HEK293 (cell line): ENCODE measurements at regions not wholly inside any gene's neighbourhood (a gene's known extent, or its start where the extent isn't known, plus 50 kb on each side); places are given as distances from the start of the nearest gene placed in this dataset.
"Not testable (repeated sequence)": the region's sequence is repeated elsewhere in the genome, so short reads cannot be mapped to it uniquely, and the experiment has no call there.

Experiments
- PBX3 ChIP-seq: sonication (generic); formaldehyde crosslinking; IDR thresholded peaks from 2 replicates; pipeline ENCODE4 v1.8.1; 2022; ENCODE audit warnings: mild to moderate bottlenecking, moderate library complexity, missing genetic modification reagents
- REST ChIP-seq: fragments of 450-650 bp; formaldehyde crosslinking; IDR thresholded peaks from 2 replicates; pipeline ENCODE4 v1.5.1; 2016; ENCODE audit warnings: missing biosample characterization, missing genetic modification characterization
- SETDB1 ChIP-seq: IDR thresholded peaks from one replicate; pipeline ENCODE4 v1.6.1; 2017; ENCODE audit warnings: mild to moderate bottlenecking, low read length, moderate library complexity, mixed read lengths; ENCODE audit not compliant: insufficient read length
- YY1 ChIP-seq: fragments of 450-650 bp; formaldehyde crosslinking; IDR thresholded peaks from 2 replicates; pipeline ENCODE4 v1.5.1; 2018; ENCODE audit warnings: missing biosample characterization, missing genetic modification characterization
- ZNF10 ChIP-seq: fragments of 450-650 bp; formaldehyde crosslinking; IDR thresholded peaks from 2 replicates; pipeline ENCODE4 v1.5.1; 2017; ENCODE audit warnings: missing biosample characterization, missing genetic modification characterization
- ZNF114 ChIP-seq: fragments of 450-650 bp; formaldehyde crosslinking; IDR thresholded peaks from 2 replicates; pipeline ENCODE4 v1.5.0; 2017; ENCODE audit warnings: missing biosample characterization, missing genetic modification characterization
- ZNF398 ChIP-seq: fragments of 450-650 bp; formaldehyde crosslinking; IDR thresholded peaks from 2 replicates; pipeline ENCODE4 v1.5.1; 2017; ENCODE audit warnings: missing biosample characterization, missing genetic modification characterization
- ZNF560 ChIP-seq: fragments of 450-650 bp; formaldehyde crosslinking; IDR thresholded peaks from 2 replicates; pipeline ENCODE4 v1.5.1; 2017; ENCODE audit warnings: missing biosample characterization, missing genetic modification characterization, borderline replicate concordance
- ZNF777 ChIP-seq: fragments of 450-650 bp; formaldehyde crosslinking; IDR thresholded peaks from 2 replicates; pipeline ENCODE4 v1.5.1; 2017; ENCODE audit warnings: missing biosample characterization, missing genetic modification characterization, borderline replicate concordance
- TF ChIP-seq, protein P1 (sequence below): fragments of 450-650 bp; formaldehyde crosslinking; IDR thresholded peaks from 2 replicates; pipeline ENCODE4 v1.5.1; 2016; ENCODE audit warnings: missing biosample characterization, missing genetic modification characterization
- TF ChIP-seq, protein P2 (sequence below): fragments of 450-650 bp; formaldehyde crosslinking; IDR thresholded peaks from 2 replicates; pipeline ENCODE4 v1.5.1; 2017; ENCODE audit warnings: missing biosample characterization, missing genetic modification characterization

GRCh38 chr7:46594831-46595230 is 673.8 kb upstream of the IGFBP3 start:
- TF ChIP-seq ZNF10; ZNF777 (tag by site-specific recombination); SETDB1; REST (tag by site-specific recombination); ZNF560; PBX3 (CRISPR knock-in tag); ZNF398 (tag by site-specific recombination); YY1 (tag by site-specific recombination); ZNF114: not testable (repeated sequence)
- TF ChIP-seq, protein P1, sequence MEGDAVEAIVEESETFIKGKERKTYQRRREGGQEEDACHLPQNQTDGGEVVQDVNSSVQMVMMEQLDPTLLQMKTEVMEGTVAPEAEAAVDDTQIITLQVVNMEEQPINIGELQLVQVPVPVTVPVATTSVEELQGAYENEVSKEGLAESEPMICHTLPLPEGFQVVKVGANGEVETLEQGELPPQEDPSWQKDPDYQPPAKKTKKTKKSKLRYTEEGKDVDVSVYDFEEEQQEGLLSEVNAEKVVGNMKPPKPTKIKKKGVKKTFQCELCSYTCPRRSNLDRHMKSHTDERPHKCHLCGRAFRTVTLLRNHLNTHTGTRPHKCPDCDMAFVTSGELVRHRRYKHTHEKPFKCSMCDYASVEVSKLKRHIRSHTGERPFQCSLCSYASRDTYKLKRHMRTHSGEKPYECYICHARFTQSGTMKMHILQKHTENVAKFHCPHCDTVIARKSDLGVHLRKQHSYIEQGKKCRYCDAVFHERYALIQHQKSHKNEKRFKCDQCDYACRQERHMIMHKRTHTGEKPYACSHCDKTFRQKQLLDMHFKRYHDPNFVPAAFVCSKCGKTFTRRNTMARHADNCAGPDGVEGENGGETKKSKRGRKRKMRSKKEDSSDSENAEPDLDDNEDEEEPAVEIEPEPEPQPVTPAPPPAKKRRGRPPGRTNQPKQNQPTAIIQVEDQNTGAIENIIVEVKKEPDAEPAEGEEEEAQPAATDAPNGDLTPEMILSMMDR = not testable (repeated sequence)
- TF ChIP-seq, protein P2, sequence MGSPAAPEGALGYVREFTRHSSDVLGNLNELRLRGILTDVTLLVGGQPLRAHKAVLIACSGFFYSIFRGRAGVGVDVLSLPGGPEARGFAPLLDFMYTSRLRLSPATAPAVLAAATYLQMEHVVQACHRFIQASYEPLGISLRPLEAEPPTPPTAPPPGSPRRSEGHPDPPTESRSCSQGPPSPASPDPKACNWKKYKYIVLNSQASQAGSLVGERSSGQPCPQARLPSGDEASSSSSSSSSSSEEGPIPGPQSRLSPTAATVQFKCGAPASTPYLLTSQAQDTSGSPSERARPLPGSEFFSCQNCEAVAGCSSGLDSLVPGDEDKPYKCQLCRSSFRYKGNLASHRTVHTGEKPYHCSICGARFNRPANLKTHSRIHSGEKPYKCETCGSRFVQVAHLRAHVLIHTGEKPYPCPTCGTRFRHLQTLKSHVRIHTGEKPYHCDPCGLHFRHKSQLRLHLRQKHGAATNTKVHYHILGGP (tag by site-specific recombination) = not testable (repeated sequence)
